ENCODE measurements at regions not wholly inside any gene's neighbourhood (a gene's known extent, or its start where the extent isn't known, plus 50 kb on each side); places are given as distances from the start of the nearest gene placed in this dataset.
A peak's percentile ranks its signal among the peaks of the same experiment; 100 is the strongest.
"Not testable (repeated sequence)": the region's sequence is repeated elsewhere in the genome, so short reads cannot be mapped to it uniquely, and the experiment has no call there.

GRCh38 chr4:174066611-174067205 lies 216.8 kb downstream of the FBXO8 start:
- DNase-seq: no peak

- DNase-seq: no peak
Measured at GRCh38 chr4:174062831-174063230, 220.6 kb downstream of the FBXO8 start.

- no peak for DNase-seq
Measured at GRCh38 chr4:174061026-174061425, 222.4 kb downstream of the FBXO8 start.

- peak in 1 of 2 donors; percentile 2 for DNase-seq
Measured at GRCh38 chr4:174058846-174059245, 224.6 kb downstream of the FBXO8 start.

- DNase-seq: no peak
Measured at GRCh38 chr4:174056959-174057358, 226.5 kb downstream of the FBXO8 start.

- DNase-seq: no peak
Measured at GRCh38 chr4:174055344-174055743, 228.1 kb downstream of the FBXO8 start.

- DNase-seq: no peak
Measured at GRCh38 chr4:174053895-174054294, 229.6 kb downstream of the FBXO8 start.

- DNase-seq: no peak
Measured at GRCh38 chr4:174047363-174047762, 236.1 kb downstream of the FBXO8 start.

GRCh38 chr4:174045829-174046228 lies 237.6 kb downstream of the FBXO8 start:
- DNase-seq: not testable (repeated sequence)

- no peak for DNase-seq
Measured at GRCh38 chr4:174045381-174045780, 238.1 kb downstream of the FBXO8 start.

GRCh38 chr4:174041555-174042105 lies 241.8 kb downstream of the FBXO8 start:
- no peak for DNase-seq

- DNase-seq: no peak
Measured at GRCh38 chr4:174040287-174040686, 243.2 kb downstream of the FBXO8 start.

GRCh38 chr4:174038481-174038880 lies 245.0 kb downstream of the FBXO8 start:
- no peak for DNase-seq

GRCh38 chr4:174037631-174038030 lies 245.8 kb downstream of the FBXO8 start:
- no peak for DNase-seq

- no peak for DNase-seq
Measured at GRCh38 chr4:174037049-174037448, 246.4 kb downstream of the FBXO8 start.

- no peak for DNase-seq
Measured at GRCh38 chr4:174036576-174036975, 246.9 kb downstream of the FBXO8 start.

- DNase-seq: no peak
Measured at GRCh38 chr4:174036111-174036510, 247.4 kb downstream of the FBXO8 start.

- DNase-seq: no peak
Measured at GRCh38 chr4:174023641-174024040, 259.8 kb downstream of the FBXO8 start.

GRCh38 chr4:174018236-174018635 lies 265.2 kb downstream of the FBXO8 start:
- DNase-seq: no peak

GRCh38 chr4:174016251-174016650 lies 267.2 kb downstream of the FBXO8 start:
- no peak for DNase-seq

- no peak for DNase-seq
Measured at GRCh38 chr4:174012886-174013259, 270.6 kb downstream of the FBXO8 start.

- no peak for DNase-seq
Measured at GRCh38 chr4:174012135-174012885, 271.2 kb downstream of the FBXO8 start.

GRCh38 chr4:174010547-174010946 lies 272.9 kb downstream of the FBXO8 start:
- DNase-seq: no peak
